CD4-positive, alpha-beta memory T cell (primary cell): ENCODE measurements at regions not wholly inside any gene's neighbourhood (a gene's known extent, or its start where the extent isn't known, plus 50 kb on each side); places are given as distances from the start of the nearest gene placed in this dataset.

Experiments
- CTCF ChIA-PET: fragments of 350-600 bp; sonication (Branson Sonifier 250); formaldehyde crosslinking; loops from one replicate; lab custom pipeline; 2021; ENCODE audit warnings: inconsistent platforms; ENCODE audit not compliant: partially characterized antibody; lab: Charles Lee
- POLR2A ChIA-PET: fragments of 350-600 bp; sonication (Branson Sonifier 250); formaldehyde crosslinking; loops from one replicate; lab custom pipeline; 2021; ENCODE audit not compliant: partially characterized antibody; lab: Charles Lee
- DNase-seq, 5 donors: peaks; one replicate each; pipeline versions ENCODE4 v3.0.0 to v3.0.0-alpha.2; 2020 to 2022; ENCODE audit warnings: mixed read lengths in 1 of 5
- H3K27ac ChIP-seq: one replicate; pipeline ENCODE4 v1.7.0; 2013; ENCODE audit warnings: low read depth, low read length
- H3K27me3 ChIP-seq: 2 replicates; pipeline ENCODE4 v1.7.0; 2013; ENCODE audit warnings: mild to moderate bottlenecking, low read length, moderate library complexity; ENCODE audit not compliant: insufficient read depth
- H3K36me3 ChIP-seq: 2 replicates; pipeline ENCODE4 v1.7.0; 2013; ENCODE audit warnings: mild to moderate bottlenecking, low read length, moderate library complexity; ENCODE audit not compliant: insufficient read depth
- H3K4me1 ChIP-seq: 2 replicates; pipeline ENCODE4 v1.7.0; 2013; ENCODE audit warnings: mild to moderate bottlenecking, low read length, moderate library complexity; ENCODE audit not compliant: insufficient read depth
- H3K4me3 ChIP-seq, 2 donors: one replicate each; pipeline ENCODE4 v1.7.0; 2013; ENCODE audit warnings: low read length in 2 of 2, mild to moderate bottlenecking in 1 of 2
- H3K9me3 ChIP-seq, 2 donors: one replicate each; pipeline ENCODE4 v1.7.0; 2013; ENCODE audit warnings: low read length in 2 of 2, control low read depth in 1 of 2; ENCODE audit not compliant: control insufficient read depth in 1 of 2
- H3K27ac Mint-ChIP-seq, 7 donors: one replicate each; pipeline ENCODE4 v1.8.0; 2020 to 2021; ENCODE audit warnings: mixed read lengths in 7 of 7, mild to moderate bottlenecking in 6 of 7, inconsistent platforms in 3 of 7, moderate library complexity in 3 of 7
- H3K27me3 Mint-ChIP-seq, 2 donors: one replicate each; pipeline ENCODE4 v1.8.0; 2020 to 2021; ENCODE audit warnings: mixed read lengths in 2 of 2
- H3K36me3 Mint-ChIP-seq, 2 donors: one replicate each; pipeline ENCODE4 v1.8.0; 2020 to 2021; ENCODE audit warnings: mixed read lengths in 2 of 2, inconsistent platforms in 1 of 2, mild to moderate bottlenecking in 1 of 2
- H3K4me1 Mint-ChIP-seq, 4 donors: one replicate each; pipeline ENCODE4 v1.8.0; 2020 to 2021; ENCODE audit warnings: mixed read lengths in 4 of 4, mild to moderate bottlenecking in 1 of 4
- H3K4me3 Mint-ChIP-seq, 8 donors: one replicate each; pipeline ENCODE4 v1.8.0; 2020 to 2021; ENCODE audit warnings: mixed read lengths in 8 of 8, mild to moderate bottlenecking in 7 of 8, moderate library complexity in 6 of 8, inconsistent platforms in 3 of 8
- H3K9me3 Mint-ChIP-seq, 8 donors: one replicate each; pipeline ENCODE4 v1.8.0; 2020 to 2021; ENCODE audit warnings: mixed read lengths in 8 of 8, mild to moderate bottlenecking in 5 of 8, inconsistent platforms in 3 of 8, moderate library complexity in 1 of 8
- intact Hi-C: fragments of 100-400 bp; cut with micrococcal nuclease; formaldehyde crosslinking; loops from one replicate; pipeline ENCODE4 v1.15.1; 2023

DNA sequence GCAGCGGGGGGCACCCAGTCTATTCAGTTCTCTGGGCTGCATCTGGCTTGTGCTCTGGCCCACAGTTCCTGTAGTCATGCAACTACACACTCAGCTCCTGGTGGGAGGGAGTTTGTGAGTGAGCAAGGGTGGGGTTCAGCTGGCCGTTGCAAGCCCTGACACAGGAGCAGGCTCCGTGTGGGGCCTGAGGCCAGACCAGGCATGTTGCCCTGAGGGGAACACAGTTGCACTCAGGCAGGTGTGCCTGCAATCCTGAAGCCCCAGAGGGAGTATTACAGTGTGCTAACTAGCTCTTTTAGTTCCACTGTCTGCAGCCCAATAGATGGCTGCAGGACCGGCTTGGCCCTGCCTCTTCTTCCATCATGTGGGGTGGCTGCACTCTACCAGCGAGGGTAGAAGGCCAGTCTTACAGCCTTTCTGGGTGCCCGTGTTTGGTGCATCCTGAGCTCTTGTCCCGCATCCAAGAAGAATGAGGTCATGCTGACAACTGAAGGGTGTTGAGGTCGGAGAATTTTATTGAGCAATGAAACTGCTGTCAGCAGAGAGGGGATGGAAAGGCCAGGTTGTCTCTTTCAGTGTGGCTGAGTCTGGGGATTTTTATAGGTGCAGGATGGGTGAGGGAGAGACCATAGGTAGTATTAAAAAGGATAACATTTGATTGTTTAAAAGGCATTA, 49.9 kb upstream of the ELAC2 start:
- POLR2A ChIA-PET, result no interaction called here
- CTCF ChIA-PET, result no interaction called here
- Mint-ChIP-seq H3K9me3 (peaks cover 0 to 2% (median 0%) of the 10 kb centered on the region in 8 donors), H3K4me1 (no peaks in the 10 kb centered on the region), H3K36me3 (no peaks in the 10 kb centered on the region), H3K27me3 (peaks cover 6 to 11% of the 10 kb centered on the region in 2 donors), H3K27ac (no peak overlapping the region), H3K4me3 (no peak overlapping the region)
- H3K4me3 ChIP-seq, result no peak overlapping the region
- DNase-seq, result no peak
- intact Hi-C loops, result no loop called here
- no peaks in the 10 kb centered on the region for H3K36me3 ChIP-seq
- H3K4me1 ChIP-seq, result no peaks in the 10 kb centered on the region
- no peak overlapping the region for H3K27ac ChIP-seq
- no peaks in the 10 kb centered on the region for H3K27me3 ChIP-seq
- H3K9me3 ChIP-seq, result no peaks in the 10 kb centered on the region
